HEK293 (cell line): ENCODE measurements at regions not wholly inside any gene's neighbourhood (a gene's known extent, or its start where the extent isn't known, plus 50 kb on each side); places are given as distances from the start of the nearest gene placed in this dataset.

Experiments
- GLIS1 ChIP-seq: fragments of 450-650 bp; formaldehyde crosslinking; IDR thresholded peaks from 2 replicates; pipeline ENCODE4 v1.5.1; 2016; ENCODE audit warnings: missing biosample characterization, missing genetic modification characterization
- PRDM1 ChIP-seq: fragments of 450-650 bp; formaldehyde crosslinking; IDR thresholded peaks from 2 replicates; pipeline ENCODE4; 2016; ENCODE audit warnings: missing biosample characterization, missing genetic modification characterization
- ZNF121 ChIP-seq: fragments of 450-650 bp; formaldehyde crosslinking; IDR thresholded peaks from 2 replicates; pipeline ENCODE4 v1.5.1; 2016; ENCODE audit warnings: missing biosample characterization, missing genetic modification characterization
- ZNF140 ChIP-seq: fragments of 450-650 bp; formaldehyde crosslinking; IDR thresholded peaks from 2 replicates; pipeline ENCODE4 v1.5.1; 2016; ENCODE audit warnings: missing biosample characterization, missing genetic modification characterization
- ZNF274 ChIP-seq, 2 experiments: fragments of 200-500 bp in 1 of 2; fragments of 450-650 bp in 1 of 2; sonication (Bioruptor generic) in 1 of 2; formaldehyde crosslinking in 1 of 2; IDR thresholded peaks; 2 replicates each; pipeline versions ENCODE4 v1.5.1 to v1.6.1; 2014 to 2016; ENCODE audit warnings: borderline replicate concordance in 1 of 2, inconsistent platforms in 1 of 2, low read length in 1 of 2, missing biosample characterization in 1 of 2, missing genetic modification characterization in 1 of 2
- ZNF302 ChIP-seq: fragments of 450-650 bp; formaldehyde crosslinking; IDR thresholded peaks from 2 replicates; pipeline ENCODE4 v1.5.1; 2016; ENCODE audit warnings: missing biosample characterization, missing genetic modification characterization, low read depth
- ZNF704 ChIP-seq: fragments of 450-650 bp; formaldehyde crosslinking; IDR thresholded peaks from 2 replicates; pipeline ENCODE4 v1.5.1; 2016; ENCODE audit warnings: missing biosample characterization, missing genetic modification characterization
- TF ChIP-seq, protein P1 (sequence below): fragments of 450-650 bp; formaldehyde crosslinking; IDR thresholded peaks from 2 replicates; pipeline ENCODE4 v1.5.1; 2016; ENCODE audit warnings: missing biosample characterization, missing genetic modification characterization
- TF ChIP-seq, protein P2 (sequence below): fragments of 450-650 bp; formaldehyde crosslinking; IDR thresholded peaks from 2 replicates; pipeline ENCODE4 v1.5.1; 2016; ENCODE audit warnings: missing biosample characterization, missing genetic modification characterization

DNA sequence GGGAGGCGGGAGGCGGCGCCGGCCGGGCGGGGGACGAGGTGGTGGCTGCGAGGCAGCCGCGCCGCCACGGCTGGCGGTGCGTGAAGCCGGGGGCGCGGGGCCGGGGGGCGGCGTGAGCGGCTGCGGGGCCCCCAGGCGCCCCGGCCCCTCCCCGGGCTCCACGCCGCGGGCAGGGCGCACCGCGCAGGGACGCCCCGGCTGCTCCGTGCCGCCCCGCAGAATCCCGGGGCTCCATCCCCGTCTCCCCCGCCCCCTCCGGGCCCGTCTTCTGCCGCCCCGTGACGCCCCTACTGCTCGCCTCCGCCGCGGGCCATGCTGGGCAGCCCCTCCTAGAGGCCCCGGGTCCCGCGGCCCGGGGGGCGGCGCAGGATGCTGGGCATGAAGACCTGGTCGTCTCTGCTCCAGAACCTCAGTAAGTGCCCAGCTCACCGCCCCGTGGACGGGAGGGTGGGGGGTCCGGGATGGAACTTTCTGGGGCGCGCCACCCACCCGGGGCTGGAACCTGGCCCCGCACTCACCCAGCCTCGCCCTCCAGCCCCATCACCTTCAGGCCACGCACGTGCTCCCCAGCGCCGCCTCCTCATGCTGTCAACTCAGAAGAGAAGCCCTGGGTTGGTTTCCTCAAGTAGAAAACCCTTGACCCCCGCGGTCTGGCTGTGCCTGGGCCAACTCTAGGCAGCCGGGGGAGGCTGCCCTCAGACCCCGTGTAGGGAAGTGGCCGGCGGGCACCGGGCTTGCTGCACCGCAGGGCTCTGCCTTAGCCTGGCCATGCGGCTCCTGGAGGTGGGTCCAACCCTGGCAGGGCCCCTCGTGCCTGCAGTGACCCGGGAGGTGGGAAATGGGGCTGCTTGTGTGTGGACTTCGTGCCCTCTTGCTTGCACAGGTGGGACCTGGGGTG is 150.2 kb upstream of the GSE1 start:
- TF ChIP-seq, protein P1, sequence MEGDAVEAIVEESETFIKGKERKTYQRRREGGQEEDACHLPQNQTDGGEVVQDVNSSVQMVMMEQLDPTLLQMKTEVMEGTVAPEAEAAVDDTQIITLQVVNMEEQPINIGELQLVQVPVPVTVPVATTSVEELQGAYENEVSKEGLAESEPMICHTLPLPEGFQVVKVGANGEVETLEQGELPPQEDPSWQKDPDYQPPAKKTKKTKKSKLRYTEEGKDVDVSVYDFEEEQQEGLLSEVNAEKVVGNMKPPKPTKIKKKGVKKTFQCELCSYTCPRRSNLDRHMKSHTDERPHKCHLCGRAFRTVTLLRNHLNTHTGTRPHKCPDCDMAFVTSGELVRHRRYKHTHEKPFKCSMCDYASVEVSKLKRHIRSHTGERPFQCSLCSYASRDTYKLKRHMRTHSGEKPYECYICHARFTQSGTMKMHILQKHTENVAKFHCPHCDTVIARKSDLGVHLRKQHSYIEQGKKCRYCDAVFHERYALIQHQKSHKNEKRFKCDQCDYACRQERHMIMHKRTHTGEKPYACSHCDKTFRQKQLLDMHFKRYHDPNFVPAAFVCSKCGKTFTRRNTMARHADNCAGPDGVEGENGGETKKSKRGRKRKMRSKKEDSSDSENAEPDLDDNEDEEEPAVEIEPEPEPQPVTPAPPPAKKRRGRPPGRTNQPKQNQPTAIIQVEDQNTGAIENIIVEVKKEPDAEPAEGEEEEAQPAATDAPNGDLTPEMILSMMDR (tag by site-specific recombination): no peak
- TF ChIP-seq PRDM1 (tag by site-specific recombination) (no peak), ZNF704 (no peak), ZNF302 (tag by site-specific recombination) (no peak), GLIS1 (tag by site-specific recombination) (no peak), ZNF121 (no peak), ZNF140 (no peak), ZNF274 (IDR thresholded peaks at IDR 0.05; ENCODE audit: low read length) (no peak), ZNF274 (tag by site-specific recombination; IDR thresholded peaks at IDR 0.05; ENCODE audit: borderline replicate concordance) (no peak)
- TF ChIP-seq, protein P2, sequence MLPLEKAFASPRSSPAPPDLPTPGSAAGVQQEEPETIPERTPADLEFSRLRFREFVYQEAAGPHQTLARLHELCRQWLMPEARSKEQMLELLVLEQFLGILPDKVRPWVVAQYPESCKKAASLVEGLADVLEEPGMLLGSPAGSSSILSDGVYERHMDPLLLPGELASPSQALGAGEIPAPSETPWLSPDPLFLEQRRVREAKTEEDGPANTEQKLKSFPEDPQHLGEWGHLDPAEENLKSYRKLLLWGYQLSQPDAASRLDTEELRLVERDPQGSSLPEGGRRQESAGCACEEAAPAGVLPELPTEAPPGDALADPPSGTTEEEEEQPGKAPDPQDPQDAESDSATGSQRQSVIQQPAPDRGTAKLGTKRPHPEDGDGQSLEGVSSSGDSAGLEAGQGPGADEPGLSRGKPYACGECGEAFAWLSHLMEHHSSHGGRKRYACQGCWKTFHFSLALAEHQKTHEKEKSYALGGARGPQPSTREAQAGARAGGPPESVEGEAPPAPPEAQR (tag by site-specific recombination): no peak
